Stimulated activated CD4-positive, alpha-beta T cell treated with anti-CD3 and anti-CD28 coated beads, Interleukin-2, amount 100 ng/mL, for 24 hours (primary cell): ENCODE measurements at regions not wholly inside any gene's neighbourhood (a gene's known extent, or its start where the extent isn't known, plus 50 kb on each side); places are given as distances from the start of the nearest gene placed in this dataset.

ENCODE experiments used
- DNase-seq, 2 donors: peaks; one replicate each; pipeline ENCODE4 v3.0.0-alpha.2; 2020

DNA sequence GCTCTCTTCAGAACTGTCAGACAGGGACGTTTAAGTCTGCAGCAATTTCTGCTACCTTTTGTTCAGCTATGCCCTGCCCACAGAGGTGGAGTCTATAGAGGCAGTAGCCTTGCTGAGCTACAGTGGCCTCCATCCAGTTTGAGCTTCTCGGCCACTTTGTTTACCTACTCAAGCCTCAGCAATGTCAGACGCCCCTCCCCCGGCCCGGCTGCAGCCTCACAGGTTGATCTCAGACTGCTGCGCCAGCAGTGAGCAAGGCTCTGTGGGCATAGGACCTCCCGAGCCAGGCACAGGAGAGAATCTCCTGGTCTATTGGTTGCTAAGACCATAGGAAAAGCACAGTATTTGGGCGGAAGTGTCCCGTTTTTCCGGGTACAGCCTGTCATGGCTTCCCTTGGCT is 89.9 kb upstream of the PDC start:
- no peak for DNase-seq

DNA sequence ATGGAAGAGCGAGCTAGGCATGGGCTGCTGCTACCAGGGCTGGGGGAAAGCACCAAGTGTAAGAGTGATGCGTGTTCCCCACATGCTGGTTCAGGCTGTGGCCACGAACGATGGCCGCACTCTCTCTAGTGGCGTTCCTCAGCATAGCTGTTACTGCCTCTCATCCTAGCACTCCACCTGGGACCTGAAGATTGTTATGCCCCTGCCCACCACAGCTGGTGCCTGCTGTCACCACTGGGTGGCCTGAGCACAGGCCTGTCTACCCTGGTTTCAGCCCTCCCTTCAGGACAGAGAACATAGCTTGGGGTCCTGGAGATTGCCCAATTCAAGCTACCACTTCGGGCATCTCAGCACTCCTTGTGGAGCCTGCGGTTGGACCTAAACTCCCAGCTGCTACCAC is 80.1 kb upstream of the PDC start:
- DNase-seq = no peak

DNA sequence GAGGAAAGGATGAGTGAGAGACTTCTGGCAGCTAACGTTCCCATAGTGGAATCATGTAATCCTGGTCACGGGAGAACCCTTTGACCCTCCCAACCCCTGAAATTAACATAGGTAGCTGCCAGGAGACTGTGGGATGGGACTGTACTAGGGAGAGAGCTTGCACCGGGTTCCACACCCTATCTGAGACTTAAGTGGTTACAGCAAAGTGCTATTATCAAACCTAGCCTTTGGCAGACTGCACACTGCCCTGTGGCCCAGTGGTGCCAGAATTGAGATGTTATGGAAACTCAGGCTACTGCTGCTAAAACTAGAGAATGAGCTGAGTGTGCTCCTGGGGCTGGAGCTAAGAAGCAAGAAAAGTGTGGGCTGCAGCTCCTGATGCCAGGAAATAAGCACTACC is 79.6 kb upstream of the PDC start:
- DNase-seq = no peak

DNA sequence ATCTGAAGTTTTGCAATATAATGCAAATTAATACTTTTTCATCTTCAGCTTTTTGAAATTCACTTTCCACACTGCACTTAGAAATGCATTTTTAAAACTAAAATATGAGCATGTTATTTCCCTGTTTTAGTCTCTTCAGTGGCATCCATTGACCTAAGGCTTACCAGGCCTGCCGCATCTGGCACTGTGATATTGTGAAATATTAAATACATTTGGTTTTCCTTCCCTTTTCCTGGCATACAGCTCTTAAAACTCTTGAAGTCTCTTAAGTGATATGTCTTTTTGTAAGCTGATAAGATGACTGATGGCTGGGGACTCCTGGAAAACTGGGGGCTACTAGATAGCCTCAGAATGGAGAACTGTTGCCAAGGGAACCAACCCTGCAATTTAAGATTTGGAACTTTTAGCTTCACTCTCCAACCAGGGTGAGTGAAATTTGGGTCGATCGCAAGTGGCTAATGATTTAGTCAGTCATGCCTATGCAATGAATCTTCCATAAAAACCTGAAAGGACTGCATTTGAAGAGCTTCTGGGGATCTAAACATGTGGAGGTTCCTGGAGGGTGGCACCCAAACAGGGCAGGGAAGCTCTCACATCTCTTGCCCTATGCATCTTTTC is 75.5 kb upstream of the PDC start:
- DNase-seq = no peak

DNA sequence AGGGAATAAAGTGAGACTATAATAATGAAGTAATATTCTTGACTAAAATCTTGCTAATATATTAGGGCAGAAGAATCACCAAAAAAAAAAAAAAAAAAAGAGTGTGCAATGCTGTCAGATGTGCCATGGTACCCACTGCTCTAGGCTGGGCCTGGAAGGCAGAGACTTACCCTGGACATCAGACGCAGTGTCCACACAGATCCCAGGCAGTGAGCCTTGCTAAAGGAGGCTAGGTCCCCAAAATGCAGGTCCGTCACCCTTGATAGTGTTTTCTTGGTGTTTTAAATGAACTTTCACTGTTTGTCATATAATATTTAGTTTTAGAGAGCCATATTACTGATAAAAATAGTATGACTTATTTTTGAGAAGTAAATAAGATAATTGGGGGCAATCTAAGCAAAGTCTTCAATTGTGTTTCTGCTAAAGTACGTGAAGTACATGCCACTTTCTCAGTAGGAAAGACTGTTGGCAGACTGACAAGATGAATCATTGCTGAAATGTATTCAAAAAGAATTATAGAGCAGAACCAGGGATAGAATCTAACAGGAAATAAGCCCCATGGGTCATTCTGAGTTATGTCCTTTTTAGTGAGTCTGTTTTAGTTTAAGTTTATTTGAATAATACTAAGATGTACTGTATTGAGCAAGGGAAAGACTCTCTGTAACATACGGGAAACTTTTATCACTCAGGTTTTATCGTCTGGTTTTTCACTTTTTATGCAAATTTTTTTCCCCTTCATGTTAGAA is 74.6 kb upstream of the PDC start:
- no peak for DNase-seq

DNA sequence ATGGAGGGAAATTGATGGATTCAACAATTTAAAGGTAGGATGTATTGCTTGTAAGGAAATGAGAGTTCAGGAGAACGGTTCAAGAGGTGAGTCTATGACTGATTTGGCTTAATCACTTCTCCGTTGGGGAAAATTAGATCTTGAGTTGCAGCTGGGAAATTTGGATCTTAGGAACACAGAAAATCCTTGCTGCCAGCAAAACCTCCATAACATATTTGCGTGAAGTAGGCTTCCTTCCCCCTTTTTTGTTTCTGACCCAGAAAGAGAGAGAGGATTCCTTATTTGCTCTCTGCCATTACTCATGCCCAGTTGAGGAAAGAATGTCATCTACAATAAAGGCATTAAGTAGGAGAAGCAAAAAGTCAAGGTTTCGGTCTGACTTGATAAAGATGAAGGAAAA is 73.5 kb upstream of the PDC start:
- DNase-seq = no peak

DNA sequence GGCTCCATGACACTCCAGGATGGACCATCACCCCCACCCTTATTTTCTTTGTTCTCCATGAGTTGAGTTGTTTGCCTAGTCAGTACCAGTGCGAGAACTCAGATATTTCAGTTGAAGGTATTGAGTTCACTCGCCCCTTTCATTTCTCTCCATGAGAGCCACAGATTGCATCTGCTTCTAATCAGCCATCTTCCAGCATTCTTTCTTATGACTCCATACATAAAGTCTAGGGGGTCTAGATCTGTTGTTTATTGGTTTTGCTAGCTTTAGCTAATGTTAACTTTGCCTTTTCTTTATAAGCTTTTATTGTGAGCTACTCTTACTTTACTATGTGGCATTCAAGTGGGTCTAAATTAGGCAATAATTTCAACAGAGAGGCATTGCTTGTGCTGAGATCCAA is 71.6 kb upstream of the PDC start:
- DNase-seq = no peak

DNA sequence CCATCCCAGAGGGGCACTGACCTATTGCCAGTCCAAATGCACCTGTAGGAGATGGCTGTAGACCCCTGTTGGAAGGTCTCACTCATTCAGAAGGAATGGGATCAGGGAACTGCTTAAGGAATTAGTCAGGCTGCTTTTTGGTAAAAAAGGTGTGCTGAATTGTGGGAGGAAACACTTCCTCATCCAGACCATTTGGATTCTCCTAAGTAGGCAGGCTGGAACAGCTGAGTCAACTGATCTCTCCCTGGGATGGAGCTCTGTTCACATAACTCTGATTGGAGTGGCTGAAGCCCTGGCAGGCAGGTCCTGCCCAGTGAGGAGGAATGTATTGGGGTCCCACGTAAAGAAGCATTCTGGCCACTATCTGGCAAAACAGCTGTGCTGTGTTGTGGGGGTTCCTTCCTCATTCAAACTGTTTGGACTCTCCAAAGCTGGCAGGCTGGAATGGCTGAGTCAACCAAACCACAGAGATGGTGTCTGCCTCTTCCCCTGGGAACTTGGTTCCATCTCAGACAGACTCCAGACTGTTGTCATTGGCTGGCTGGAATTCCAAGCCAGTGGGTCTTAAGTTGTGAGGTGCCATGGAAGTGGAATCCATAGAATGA is 70.7 kb upstream of the PDC start:
- DNase-seq = no peak

DNA sequence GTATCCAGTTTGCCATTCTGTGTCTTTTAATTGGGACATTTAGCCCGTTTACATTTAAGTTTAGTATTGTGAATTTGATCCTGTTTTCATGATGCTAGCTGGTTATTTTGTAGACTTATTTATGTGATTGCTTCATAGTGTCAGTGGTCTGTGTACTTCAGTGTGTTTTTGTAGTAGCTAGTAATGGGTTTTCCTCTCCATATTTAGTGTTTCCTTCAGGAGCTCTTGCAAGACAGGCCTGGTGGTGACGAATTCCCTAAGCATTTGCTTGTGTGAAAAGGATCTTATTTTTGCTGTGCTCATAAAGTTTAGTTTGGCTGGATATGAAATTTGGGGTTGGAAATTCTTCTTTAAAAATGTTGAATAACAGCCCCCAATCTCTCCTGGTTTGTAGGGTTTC is 69.2 kb upstream of the PDC start:
- DNase-seq = no peak

DNA sequence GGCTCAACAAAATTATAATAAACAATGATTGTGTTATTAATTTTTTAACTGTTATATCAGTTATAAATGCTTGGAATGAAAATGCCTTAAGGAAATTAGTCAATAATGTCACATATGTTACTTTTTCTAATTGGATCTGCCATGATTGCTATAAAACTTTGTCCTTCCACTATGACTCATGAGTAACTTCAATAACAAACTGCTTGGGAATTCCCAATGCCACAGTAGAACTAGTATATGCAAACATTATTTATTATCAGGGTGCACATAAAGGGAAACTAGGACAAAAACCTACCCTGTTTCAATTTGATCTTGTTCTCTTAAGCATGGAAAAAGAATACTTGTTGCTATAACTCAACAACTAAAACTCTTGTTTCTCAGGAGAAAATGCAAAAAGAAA is 59.1 kb upstream of the PDC start:
- no peak for DNase-seq

DNA sequence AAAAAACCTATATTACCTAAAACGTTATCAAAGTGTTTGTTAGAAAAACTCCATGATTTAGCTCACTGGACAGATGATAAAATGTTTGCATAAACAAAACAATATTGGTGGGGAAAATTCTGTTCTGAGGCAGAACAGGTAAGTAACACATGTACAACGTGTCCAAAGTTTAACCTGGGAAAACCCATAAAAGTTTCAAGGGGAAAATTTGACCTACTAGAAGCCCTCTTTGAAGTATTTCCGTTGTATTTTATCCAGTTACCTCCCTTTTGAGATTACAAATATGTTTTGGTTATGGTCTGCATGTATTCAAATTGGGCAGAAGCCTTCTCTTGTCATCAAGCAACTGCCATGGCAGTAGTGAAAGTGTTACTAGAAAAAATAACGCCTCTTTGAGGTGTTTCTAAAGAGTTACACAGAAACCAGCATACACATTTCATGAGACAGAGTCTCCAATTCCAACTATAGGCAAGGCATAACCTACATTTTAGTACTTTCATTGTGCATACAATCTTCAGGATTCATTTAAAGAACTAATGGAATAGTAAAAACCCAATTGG is 58.0 kb upstream of the PDC start:
- no peak for DNase-seq

DNA sequence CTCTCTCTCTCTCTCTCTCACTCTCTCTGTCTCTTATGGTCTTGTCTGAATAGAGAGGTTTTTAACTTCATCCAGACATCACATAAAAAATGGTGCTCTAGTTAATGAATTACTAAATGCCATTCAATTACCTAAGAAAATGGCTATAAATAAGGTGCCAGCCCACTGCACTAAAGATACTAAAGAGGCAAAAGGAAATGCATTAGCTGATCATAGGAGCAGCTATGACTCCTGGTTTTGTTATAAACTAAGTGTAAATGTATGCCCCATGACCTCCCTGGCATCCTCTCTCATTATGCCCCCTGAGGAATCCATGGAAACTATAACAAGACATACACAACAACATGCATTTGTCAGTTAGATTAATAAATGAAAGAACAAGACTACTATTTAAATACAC is 57.5 kb upstream of the PDC start:
- DNase-seq = no peak

DNA sequence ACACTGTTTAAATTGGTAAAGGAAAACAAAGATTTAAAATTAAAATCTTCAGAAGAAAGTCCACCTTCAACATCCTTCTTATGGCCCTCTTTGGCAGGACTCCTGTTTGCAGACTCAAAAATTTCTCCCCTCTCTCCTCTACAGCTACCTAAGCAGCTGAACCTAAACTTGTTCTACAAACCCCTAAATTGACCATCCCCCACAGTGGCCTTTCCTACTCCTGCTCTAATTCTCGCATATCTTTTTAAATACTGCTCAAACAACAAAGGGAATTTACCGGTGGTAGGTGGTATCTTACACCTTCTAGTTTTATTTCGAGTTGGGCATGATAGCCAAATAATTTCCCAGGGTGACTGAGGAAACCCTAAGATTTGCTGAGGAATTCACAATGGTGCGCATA is 53.5 kb upstream of the PDC start:
- no peak for DNase-seq

DNA sequence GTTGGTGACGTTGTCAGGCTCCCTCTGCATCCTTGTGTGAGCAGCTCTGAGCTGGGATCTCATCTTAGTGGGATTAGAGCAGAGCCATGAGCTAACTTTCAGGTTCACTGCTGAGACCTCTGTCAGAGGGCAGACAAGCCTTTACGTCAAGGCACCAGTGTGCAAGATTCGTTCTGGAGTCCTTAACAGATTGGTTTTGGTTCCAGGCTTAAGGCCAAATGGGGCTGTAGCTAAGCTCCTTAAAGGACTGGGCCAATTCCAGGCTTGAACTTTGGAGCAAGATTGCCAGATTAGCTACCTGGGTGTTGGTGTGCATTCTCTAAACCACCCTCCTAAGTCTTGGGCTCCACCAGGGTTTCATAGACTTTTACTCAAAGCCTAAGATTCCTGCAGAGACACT is 52.6 kb upstream of the PDC start:
- DNase-seq = no peak

DNA sequence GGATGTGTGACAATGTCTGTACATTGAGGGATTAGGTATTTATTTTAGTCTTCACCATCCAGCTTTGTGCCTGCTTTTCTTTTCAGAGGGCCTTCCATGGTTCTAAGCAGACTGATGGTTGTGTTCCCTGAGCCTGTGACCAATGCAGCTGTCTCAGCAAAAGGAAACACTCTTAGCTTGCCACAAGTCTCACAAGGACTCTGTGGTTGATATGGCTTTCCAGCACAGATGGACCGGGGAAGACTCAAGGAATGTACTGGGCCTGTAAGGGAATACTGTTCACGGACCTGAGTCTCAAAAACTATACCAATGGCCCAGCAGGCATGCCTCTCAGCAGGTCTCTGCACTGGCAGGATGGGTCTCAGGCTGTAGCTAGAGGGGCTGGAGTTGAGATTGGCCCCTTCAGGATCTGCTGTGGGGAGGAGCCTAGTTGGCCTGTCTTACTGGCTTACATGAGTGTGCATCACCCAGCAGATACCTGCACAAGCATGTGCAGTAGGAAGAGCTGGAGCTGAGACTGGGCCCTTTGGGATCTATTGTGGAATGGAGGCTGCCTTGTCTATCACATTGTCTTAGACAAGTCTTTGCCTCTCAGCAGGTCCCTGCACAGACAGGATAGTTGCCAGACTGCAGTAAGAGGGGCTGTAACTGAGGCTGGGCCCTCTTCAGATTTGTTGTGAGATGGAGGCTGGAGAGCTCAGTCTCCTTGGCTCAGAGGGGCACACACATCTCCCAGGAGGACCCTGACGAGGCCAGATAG is 52.0 kb upstream of the PDC start:
- no peak for DNase-seq

DNA sequence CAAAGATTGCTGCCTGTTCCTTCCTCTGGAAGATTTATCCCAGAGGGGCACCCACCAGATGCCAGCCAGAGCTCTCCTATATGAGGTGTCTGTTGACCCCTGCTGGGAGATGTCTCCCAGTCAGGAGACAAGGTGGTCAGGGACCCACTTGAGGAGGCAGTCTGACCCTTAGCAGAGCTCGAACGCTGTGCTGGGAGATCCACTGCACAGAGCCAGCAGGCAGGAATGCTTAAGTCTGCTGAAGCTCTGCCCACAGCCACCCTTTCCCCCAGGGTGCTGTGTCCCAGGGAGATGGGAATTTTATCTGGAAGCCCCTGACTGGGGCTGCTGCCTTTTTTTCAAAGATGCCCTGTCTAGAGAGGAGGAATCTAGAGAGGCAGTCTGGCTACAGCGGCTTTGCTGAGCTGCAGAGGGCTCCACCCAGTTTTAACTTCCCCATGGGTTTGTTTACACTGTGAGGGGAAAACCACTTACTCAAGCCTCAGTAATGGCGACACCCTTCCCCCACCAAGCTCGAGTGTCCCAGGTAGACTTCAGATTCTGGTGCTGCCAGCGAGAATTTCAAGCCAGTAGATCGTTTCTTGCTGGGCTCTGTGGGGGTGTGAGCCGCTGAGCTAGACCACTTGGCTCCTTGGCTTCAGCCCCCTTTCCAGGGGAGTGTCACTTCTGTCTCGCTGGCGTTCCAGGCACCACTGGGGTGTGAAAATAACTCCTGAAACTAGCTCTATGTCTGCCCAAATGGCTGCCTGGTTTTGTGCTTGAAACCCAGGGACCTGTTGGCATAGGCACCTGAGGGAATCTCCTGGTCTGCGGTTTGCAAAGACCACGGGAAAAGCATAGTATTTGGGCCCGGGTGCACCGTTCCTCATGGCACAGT is 51.1 kb upstream of the PDC start:
- DNase-seq = no peak
